GM18873 (cell line): ENCODE measurements at regions not wholly inside any gene's neighbourhood (a gene's known extent, or its start where the extent isn't known, plus 50 kb on each side); places are given as distances from the start of the nearest gene placed in this dataset.
"Not testable (repeated sequence)": the region's sequence is repeated elsewhere in the genome, so short reads cannot be mapped to it uniquely, and the experiment has no call there.

Experiments used
- ATAC-seq: cut with Tn5 transposase; IDR thresholded peaks from one replicate; pipeline ENCODE4 v1.9.1; 2021; ENCODE audit warnings: mild to moderate bottlenecking, moderate library complexity, moderate number of reproducible peaks; ENCODE audit not compliant: unreplicated experiment, low FRiP score

- not testable (repeated sequence) for ATAC-seq
These were observed 2003.3 kb upstream of the RAG2 start for GRCh38 chr11:38601371-38601770.

GRCh38 chr11:38598418-38598817 lies 2000.4 kb upstream of the RAG2 start:
- no peak for ATAC-seq

- not testable (repeated sequence) for ATAC-seq
These were observed 1997.5 kb upstream of the RAG2 start for GRCh38 chr11:38595359-38596016.

GRCh38 chr11:38594895-38595294 lies 1996.9 kb upstream of the RAG2 start:
- ATAC-seq: no peak

GRCh38 chr11:38593649-38594048 lies 1995.6 kb upstream of the RAG2 start:
- ATAC-seq: no peak

- no peak for ATAC-seq
These were observed 1984.7 kb upstream of the RAG2 start for GRCh38 chr11:38582756-38583155.

GRCh38 chr11:38582151-38582550 lies 1984.1 kb upstream of the RAG2 start:
- ATAC-seq: no peak

GRCh38 chr11:38577769-38578168 lies 1979.7 kb upstream of the RAG2 start:
- ATAC-seq: no peak

- no peak for ATAC-seq
These were observed 1964.5 kb upstream of the RAG2 start for GRCh38 chr11:38562562-38562961.

GRCh38 chr11:38553148-38553547 lies 1955.1 kb upstream of the RAG2 start:
- ATAC-seq: no peak

GRCh38 chr11:38547462-38547861 lies 1949.4 kb upstream of the RAG2 start:
- no peak for ATAC-seq

- ATAC-seq: no peak
These were observed 1946.0 kb upstream of the RAG2 start for GRCh38 chr11:38543986-38544385.

- no peak for ATAC-seq
These were observed 1945.3 kb upstream of the RAG2 start for GRCh38 chr11:38543311-38543710.

- no peak for ATAC-seq
These were observed 1941.0 kb upstream of the RAG2 start for GRCh38 chr11:38538866-38539680.

- ATAC-seq: no peak
These were observed 1932.2 kb upstream of the RAG2 start for GRCh38 chr11:38530226-38530625.

GRCh38 chr11:38524945-38525344 lies 1926.9 kb upstream of the RAG2 start:
- no peak for ATAC-seq

- no peak for ATAC-seq
These were observed 1920.0 kb upstream of the RAG2 start for GRCh38 chr11:38517991-38518390.

- not testable (repeated sequence) for ATAC-seq
These were observed 1914.8 kb upstream of the RAG2 start for GRCh38 chr11:38512830-38513229.

GRCh38 chr11:38510041-38510440 lies 1912.0 kb upstream of the RAG2 start:
- no peak for ATAC-seq

- no peak for ATAC-seq
These were observed 1905.8 kb upstream of the RAG2 start for GRCh38 chr11:38503876-38504275.

GRCh38 chr11:38498721-38499120 lies 1900.7 kb upstream of the RAG2 start:
- ATAC-seq: no peak

- ATAC-seq: no peak
These were observed 1894.0 kb upstream of the RAG2 start for GRCh38 chr11:38491986-38492385.
